Muscle of arm (tissue), 1 donor: ENCODE measurements at regions not wholly inside any gene's neighbourhood (a gene's known extent, or its start where the extent isn't known, plus 50 kb on each side); places are given as distances from the start of the nearest gene placed in this dataset.
A peak's percentile ranks its signal among the peaks of the same experiment; 100 is the strongest.
"Not testable (repeated sequence)": the region's sequence is repeated elsewhere in the genome, so short reads cannot be mapped to it uniquely, and the experiment has no call there.

Experiments
- DNase-seq: peaks from one replicate; pipeline ENCODE4 v3.0.0-alpha.2; 2013

DNA sequence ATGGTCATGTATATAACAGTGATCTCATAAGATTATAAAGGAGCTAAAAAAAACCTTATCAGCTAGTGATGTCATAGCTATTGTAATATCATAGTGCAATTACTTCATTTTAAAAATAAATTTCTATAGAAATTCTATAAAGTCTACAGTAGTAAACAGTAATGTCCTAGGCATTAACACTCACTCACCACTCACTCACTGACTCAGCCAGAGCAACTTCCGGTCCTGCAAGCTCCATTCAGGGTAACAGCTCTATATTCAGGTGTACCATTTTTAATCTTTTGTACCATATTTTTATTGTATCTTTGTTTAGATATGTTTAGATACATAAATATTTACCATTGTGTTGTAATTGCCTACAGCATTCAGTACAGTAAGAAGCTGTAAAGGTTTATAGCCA lies 524.4 kb upstream of the CDH5 start:
- no peak for DNase-seq

GRCh38 chr16:65838001-65838400 lies 528.5 kb upstream of the CDH5 start:
- no peak for DNase-seq

GRCh38 chr16:65837464-65837863 lies 529.0 kb upstream of the CDH5 start:
- no peak for DNase-seq

GRCh38 chr16:65834688-65835087 lies 531.8 kb upstream of the CDH5 start:
- DNase-seq, result no peak

DNA sequence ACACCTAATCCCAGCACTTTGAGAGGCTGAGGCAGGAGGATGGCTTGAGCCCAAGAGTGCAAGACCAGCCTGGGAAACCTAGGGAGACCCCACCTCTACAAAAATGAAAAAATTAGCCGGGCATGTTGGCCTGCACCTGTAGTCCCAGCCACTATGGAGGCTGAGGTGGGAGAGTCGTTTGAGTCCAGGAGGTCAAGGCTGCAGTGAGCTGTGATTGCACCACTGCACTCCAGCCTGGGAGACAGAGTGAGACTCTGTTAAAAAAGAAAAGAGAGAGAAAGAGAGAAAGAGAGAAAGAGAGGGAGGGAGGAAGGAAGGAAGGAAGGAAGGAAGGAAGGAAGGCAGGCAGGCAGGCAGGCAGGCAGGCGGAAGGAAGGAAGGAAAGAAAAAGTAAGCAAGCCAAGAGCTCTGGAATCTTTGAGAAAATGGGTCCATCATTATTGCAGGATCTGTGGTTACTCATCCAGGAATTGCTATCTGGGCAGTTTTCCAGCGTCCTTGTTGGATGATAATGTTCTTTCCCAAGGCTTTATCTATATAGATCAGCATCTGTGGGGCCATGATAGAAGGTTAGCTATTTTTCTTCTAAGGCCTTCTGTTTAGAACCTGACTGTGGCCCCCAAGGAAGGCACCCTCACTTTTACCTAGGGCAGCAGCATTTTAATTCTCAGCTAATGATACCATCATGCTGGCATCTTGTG lies 533.2 kb upstream of the CDH5 start:
- peak; percentile 23 for DNase-seq

- DNase-seq, result no peak
Observed at GRCh38 chr16:65832679-65833078, 533.8 kb upstream of the CDH5 start.

DNA sequence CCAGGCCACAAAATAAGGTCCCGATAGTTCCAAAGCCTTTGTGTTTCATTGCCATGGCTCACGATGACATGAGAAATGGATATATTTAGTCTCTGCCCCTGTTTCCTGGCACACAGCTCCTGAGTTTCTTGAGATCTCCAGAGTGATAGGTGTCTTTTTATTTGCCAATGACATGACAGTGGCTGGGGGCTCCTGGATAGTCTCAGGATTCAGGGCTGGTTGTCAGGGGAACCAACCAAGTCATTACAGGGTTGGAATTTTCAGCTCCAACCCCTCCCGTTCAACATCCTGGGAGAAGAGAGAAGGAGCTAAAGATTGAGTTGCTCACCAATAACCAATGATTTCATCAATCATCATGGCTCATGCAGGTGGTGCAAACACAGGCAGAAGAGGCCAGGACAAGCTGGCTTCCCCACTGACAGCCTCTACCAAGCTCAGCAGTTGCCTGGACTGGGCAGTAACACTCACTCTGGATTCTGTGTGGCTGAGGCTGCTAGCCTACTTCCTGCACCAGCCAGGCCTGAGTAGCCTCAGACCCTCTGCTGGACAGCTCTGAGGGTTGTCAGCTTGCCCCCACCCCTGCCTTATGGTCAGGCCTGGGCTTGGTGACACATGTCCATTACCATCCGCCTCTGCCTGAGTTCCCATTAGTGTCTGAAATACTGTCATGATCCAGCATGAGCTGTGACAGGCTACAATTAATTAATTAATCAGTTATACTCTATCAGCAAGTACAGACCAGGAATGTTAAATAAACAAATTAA lies 534.4 kb upstream of the CDH5 start:
- no peak for DNase-seq

DNA sequence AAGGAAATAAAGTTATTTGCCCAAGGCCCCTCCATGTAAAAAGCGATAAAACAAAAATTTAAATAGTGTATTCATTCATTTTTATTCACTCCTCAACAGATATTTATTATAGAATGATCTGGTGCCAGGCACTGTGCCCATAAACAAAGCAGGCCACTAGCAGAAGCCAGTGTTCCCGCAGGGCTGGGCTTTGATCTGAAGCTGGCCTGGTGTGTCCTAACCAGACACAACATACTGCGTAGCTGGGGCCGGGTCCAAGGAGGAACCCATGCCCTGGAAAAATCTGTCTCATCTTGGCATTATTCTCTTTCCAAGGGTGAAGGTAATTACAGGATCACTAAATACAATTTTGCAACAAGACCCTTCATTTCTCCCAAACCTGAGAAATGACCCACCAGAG lies 537.4 kb upstream of the CDH5 start:
- no peak for DNase-seq

- no peak for DNase-seq
Observed at GRCh38 chr16:65828296-65828695, 538.2 kb upstream of the CDH5 start.

DNA sequence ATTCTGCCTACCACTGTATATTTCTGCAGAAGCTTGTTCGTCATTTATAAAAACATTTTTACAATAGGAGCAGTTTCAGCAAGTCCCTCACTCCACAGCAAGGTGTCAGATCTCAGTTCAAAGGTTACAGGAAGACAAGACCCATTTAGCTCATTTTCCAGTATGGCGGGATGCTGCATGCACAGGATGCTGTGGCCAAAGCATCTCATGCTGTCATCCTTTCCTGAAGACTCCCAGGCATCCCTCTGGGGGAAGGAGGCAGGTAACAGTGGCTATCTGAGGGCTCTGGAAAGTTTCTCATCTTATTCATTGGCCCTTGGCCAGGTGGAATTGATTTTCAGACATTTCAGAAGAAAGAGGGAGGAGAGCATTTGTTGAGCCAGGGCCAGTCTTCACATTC lies 539.3 kb upstream of the CDH5 start:
- DNase-seq, result no peak

- DNase-seq, result no peak
Observed at GRCh38 chr16:65825191-65825856, 541.2 kb upstream of the CDH5 start.

DNA sequence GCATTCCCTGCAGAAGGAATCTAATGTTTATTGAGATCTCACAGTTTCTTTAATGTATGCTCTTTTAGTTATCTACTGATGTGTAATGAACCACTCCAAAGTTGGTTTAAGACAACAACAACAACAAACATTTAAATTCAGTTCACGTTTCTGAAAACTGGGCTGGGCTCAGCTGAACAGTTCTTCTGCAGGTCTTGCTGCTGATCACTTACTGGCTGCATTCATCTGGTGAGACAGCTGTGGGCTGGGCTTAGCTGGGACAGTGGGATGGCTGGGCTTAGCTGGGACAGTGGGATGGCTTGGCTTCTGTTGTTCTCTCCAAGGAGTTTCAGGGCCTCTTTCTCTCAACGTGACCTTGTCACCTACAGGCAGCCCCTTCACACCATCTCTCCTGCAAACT lies 544.3 kb upstream of the CDH5 start:
- no peak for DNase-seq

- DNase-seq, result no peak
Observed at GRCh38 chr16:65819136-65819898, 547.2 kb upstream of the CDH5 start.

DNA sequence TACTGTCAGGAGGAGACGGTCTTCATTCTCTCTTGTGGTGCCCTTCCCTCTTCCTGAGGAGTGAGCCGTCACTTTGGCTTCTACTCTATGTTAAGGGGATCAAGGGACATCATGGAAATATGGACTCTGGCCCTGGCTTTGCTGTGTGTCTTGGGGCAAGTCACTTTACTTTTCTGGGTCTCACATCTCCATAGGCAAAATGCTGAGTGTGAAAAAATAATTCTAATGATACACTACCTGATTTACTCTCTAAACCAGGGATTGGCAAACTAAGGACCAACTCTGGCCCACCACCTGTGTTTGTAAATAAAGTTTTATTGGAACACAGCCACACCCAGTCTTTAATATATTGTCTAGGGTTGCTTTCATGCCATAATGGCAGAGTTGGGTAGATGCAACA lies 548.7 kb upstream of the CDH5 start:
- DNase-seq, result no peak

DNA sequence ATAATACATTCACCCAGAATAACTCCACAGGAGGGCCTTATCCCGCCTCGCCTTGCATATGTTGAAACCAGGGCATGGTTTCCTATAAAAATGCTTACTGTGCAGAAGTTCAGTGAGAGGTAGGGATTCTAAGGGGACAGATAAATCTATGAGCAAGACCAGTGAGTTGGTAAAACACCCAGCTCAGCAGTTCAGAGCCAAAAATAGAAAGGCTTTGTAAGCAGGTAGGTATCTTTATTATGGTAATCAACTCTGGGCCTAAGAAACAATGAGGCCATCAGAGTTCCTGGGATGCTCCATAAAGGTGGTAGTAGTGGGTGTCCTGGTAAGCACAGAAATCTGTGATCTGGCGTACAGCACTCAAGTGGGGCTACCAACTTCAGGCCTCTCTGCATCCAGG lies 549.4 kb upstream of the CDH5 start:
- no peak for DNase-seq

- DNase-seq, result no peak
Observed at GRCh38 chr16:65816556-65816955, 549.9 kb upstream of the CDH5 start.

DNA sequence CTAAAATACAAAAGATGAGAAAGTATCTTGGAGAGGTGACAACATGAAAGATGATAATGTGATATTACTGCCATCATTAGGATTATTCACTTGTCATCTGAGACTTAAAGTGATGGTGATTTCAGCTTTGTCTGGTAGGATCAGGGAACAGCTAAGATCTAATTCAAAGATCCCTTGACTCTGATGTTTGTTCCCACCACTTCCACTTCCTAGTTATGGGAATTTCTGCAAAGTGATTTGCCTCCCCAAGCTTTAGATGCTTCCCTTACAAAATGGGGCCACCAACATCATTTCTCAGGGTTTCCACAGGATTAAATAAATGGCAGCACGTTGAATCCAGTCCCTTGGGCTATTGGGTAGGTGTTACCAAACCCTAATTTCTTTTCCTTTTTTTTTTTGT lies 550.8 kb upstream of the CDH5 start:
- DNase-seq, result no peak

GRCh38 chr16:65813879-65814278 lies 552.6 kb upstream of the CDH5 start:
- not testable (repeated sequence) for DNase-seq

- DNase-seq, result no peak
Observed at GRCh38 chr16:65809627-65810026, 556.9 kb upstream of the CDH5 start.

DNA sequence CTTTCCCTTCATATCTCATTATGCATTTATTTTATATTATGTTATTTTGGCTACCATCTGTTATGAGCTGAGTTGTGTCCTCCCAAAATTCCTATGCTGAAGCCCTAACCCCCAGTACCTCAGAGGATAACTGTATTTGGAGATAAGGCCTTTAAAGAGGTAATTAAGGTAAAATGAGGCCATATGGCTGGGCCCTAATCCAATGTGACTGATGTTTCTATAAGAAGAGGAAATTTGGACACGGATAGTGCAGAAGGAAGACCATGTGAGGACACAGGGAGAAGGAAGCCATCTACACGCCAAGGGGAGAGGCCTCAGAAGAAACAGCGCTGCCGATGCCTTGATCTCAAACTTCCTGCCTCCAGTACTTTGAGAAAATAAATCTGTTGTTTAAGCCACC lies 557.7 kb upstream of the CDH5 start:
- no peak for DNase-seq

- no peak for DNase-seq
Observed at GRCh38 chr16:65807858-65808257, 558.6 kb upstream of the CDH5 start.

- not testable (repeated sequence) for DNase-seq
Observed at GRCh38 chr16:65805704-65806103, 560.8 kb upstream of the CDH5 start.
